Caco-2 (cell line): ENCODE measurements at regions not wholly inside any gene's neighbourhood (a gene's known extent, or its start where the extent isn't known, plus 50 kb on each side); places are given as distances from the start of the nearest gene placed in this dataset.

Experiments
- BruUV-seq: library from RNA; stranded (reverse); fragments of 400-500 nt; replicated peaks from 2 replicates; lab custom pipeline; 2021; lab: Mats Ljungman, UMichigan
- CTCF ChIA-PET: fragments of 300-600 bp; sonication (Branson Sonifier 250); formaldehyde crosslinking; loops from one replicate; lab custom pipeline; 2022; ENCODE audit warnings: antibody characterized with exemption; lab: Charles Lee
- POLR2A ChIA-PET: fragments of 300-600 bp; sonication (Branson Sonifier 250); formaldehyde crosslinking; loops from one replicate; lab custom pipeline; 2022; ENCODE audit warnings: antibody characterized with exemption; lab: Charles Lee
- DNase-seq, 2 experiments: peaks; one replicate each; pipeline versions ENCODE4 v3.0.0 to v3.0.0-alpha.2; 2020 to 2022
- H3K27me3 ChIP-seq: replicated peaks from 2 replicates; pipeline ENCODE4 v1.6.0; 2011; ENCODE audit warnings: low read length; ENCODE audit not compliant: control insufficient read depth, insufficient read depth
- H3K36me3 ChIP-seq: 2 replicates; pipeline ENCODE4 v1.5.1; 2011; ENCODE audit warnings: low read length; ENCODE audit not compliant: control insufficient read depth, insufficient read depth
- H3K4me1 ChIP-seq: fragments of 250-450 bp; sonication (Bioruptor Pico); 2 replicates; pipeline ENCODE4 v1.5.1; 2020; ENCODE audit warnings: mild to moderate bottlenecking
- H3K4me3 ChIP-seq: 2 replicates; pipeline ENCODE4 v1.5.1; 2011; ENCODE audit warnings: low read depth, mild to moderate bottlenecking, control low read depth, low read length
- H3K9me3 ChIP-seq: fragments of 250-450 bp; sonication (Bioruptor Pico); 2 replicates; pipeline ENCODE4 v1.5.1; 2020; ENCODE audit warnings: mild to moderate bottlenecking, moderate library complexity
- H3K27ac Mint-ChIP-seq: one replicate; pipeline ENCODE4 v1.8.0; 2022; ENCODE audit warnings: mixed read lengths; ENCODE audit not compliant: unreplicated experiment
- H3K27me3 Mint-ChIP-seq: one replicate; pipeline ENCODE4 v1.8.0; 2022; ENCODE audit warnings: mixed read lengths; ENCODE audit not compliant: insufficient read depth, unreplicated experiment
- H3K36me3 Mint-ChIP-seq: one replicate; pipeline ENCODE4 v1.8.0; 2022; ENCODE audit warnings: mild to moderate bottlenecking, mixed read lengths; ENCODE audit not compliant: insufficient read depth, unreplicated experiment
- H3K4me1 Mint-ChIP-seq: one replicate; pipeline ENCODE4 v1.8.0; 2022; ENCODE audit warnings: low read depth, mixed read lengths; ENCODE audit not compliant: unreplicated experiment
- H3K4me3 Mint-ChIP-seq: one replicate; pipeline ENCODE4 v1.8.0; 2022; ENCODE audit warnings: mild to moderate bottlenecking, moderate library complexity, mixed read lengths; ENCODE audit not compliant: unreplicated experiment
- H3K9me3 Mint-ChIP-seq: one replicate; pipeline ENCODE4 v1.8.0; 2022; ENCODE audit warnings: mixed read lengths; ENCODE audit not compliant: unreplicated experiment
- intact Hi-C: fragments of 100-400 bp; cut with micrococcal nuclease; formaldehyde crosslinking; loops from one replicate; pipeline ENCODE4 v1.10.0; 2022; ENCODE audit not compliant: unreplicated experiment
- TF ChIP-seq, protein P1 (sequence below), 2 experiments: fragments of 200-600 bp in 1 of 2; IDR thresholded peaks; 1 replicate in 1 of 2; 2 replicates in 1 of 2; pipeline versions ENCODE4 v1.5.1 to v1.8.0; 2011 to 2022; ENCODE audit warnings: antibody characterized with exemption in 1 of 2, control low read depth in 1 of 2, inconsistent platforms in 1 of 2, low read depth in 1 of 2, low read length in 1 of 2, mild to moderate bottlenecking in 1 of 2, moderate library complexity in 1 of 2; ENCODE audit not compliant: insufficient read depth in 1 of 2, severe bottlenecking in 1 of 2, unreplicated experiment in 1 of 2

DNA sequence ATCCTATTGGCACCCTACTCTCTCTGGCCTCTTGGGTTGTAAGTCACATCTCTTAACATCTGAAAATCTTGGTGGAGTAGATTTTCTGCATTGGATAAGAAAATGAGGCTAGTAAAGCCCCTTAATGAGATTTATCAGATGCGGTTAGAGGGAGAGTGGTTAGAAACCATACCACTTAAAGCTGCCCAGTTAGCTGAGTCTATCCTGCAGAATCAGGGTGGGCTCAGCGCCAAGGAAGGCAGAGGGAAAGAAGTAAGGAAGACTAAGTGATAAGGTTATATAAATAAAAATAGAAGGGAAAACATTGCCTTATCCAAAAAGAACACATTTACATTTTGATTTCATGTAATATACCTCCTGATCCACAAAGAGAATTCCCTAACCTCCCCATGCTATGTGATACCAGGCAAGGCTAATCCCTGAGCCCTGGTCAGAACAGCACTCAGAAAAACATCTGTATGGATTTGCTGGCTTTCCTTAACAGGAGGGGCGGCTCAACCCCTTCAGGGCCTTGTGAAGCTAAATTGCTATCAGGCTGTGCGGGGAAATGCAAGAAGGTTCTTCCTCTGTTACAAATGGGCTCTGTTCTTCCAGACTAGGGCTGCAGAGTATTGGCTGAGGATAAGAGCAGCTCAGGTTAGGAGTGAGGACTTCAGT, 101.7 kb downstream of the SNX19 start:
- intact Hi-C loops: no loop called here
- no TSS peak for BruUV-seq
- peaks cover 30% of the 10 kb centered on the region for H3K4me1 ChIP-seq
- no peak for DNase-seq
- no peak overlapping the region for H3K4me3 ChIP-seq
- ChIA-PET POLR2A (no interaction called here), CTCF (interaction anchor here (1.1 kb wide), 1 partner anchor 383 kb away, joined by 7 read pairs; no protein-coding TSS in a partner anchor)
- no peaks in the 10 kb centered on the region for H3K9me3 ChIP-seq
- Mint-ChIP-seq H3K4me3 (no peak overlapping the region), H3K9me3 (no peaks in the 10 kb centered on the region), H3K27me3 (peaks cover 6% of the 10 kb centered on the region), H3K4me1 (peaks cover 23% of the 10 kb centered on the region), H3K36me3 (no peaks in the 10 kb centered on the region), H3K27ac (no peak overlapping the region)
- TF ChIP-seq, protein P1, sequence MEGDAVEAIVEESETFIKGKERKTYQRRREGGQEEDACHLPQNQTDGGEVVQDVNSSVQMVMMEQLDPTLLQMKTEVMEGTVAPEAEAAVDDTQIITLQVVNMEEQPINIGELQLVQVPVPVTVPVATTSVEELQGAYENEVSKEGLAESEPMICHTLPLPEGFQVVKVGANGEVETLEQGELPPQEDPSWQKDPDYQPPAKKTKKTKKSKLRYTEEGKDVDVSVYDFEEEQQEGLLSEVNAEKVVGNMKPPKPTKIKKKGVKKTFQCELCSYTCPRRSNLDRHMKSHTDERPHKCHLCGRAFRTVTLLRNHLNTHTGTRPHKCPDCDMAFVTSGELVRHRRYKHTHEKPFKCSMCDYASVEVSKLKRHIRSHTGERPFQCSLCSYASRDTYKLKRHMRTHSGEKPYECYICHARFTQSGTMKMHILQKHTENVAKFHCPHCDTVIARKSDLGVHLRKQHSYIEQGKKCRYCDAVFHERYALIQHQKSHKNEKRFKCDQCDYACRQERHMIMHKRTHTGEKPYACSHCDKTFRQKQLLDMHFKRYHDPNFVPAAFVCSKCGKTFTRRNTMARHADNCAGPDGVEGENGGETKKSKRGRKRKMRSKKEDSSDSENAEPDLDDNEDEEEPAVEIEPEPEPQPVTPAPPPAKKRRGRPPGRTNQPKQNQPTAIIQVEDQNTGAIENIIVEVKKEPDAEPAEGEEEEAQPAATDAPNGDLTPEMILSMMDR (IDR thresholded peaks at IDR 0.05; ENCODE audit: insufficient read depth in 1 of 2, low read depth in 1 of 2, low read length in 1 of 2, severe bottlenecking in 1 of 2, unreplicated experiment in 1 of 2): no peak
- H3K36me3 ChIP-seq: no peaks in the 10 kb centered on the region
- H3K27me3 ChIP-seq: no peaks in the 10 kb centered on the region

DNA sequence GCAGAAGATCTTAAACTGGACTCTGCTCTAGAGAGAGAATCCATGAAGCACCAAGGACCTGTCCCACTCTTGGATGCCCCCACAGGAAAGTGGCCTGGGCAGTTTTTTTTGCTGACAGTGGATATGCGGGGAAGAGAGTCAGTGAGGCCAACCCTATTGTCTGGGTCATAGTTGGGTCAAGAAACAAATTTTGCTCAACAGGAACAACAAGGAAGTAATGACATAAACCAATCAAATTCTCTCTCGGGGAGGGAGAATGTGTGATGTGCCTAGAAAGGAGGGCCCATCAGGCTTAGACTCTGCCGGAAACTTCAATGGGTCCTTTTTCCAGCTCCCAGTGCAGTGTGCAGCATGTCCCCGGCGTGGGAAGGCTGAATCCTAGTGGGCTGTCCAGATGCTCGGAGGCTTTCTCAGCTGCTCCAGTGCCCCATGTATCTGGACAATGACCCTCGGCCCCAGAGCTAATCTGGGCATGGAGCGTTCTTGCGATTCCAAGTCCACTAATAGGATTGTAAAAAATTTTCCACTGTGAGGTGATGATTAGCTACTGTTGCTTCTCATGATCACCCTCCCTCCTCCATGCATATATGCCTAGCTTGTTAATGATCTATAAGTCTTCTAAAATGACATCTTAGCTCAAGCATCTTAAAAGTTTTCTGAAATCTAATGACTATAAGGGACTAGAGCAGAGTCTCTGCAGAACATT, 101.0 kb downstream of the SNX19 start:
- no peaks in the 10 kb centered on the region for H3K9me3 ChIP-seq
- H3K36me3 Mint-ChIP-seq: no peaks in the 10 kb centered on the region
- no peak overlapping the region for H3K4me3 Mint-ChIP-seq
- no peaks in the 10 kb centered on the region for H3K9me3 Mint-ChIP-seq
- H3K27ac Mint-ChIP-seq: no peak overlapping the region
- no peak overlapping the region for H3K4me3 ChIP-seq
- H3K36me3 ChIP-seq: no peaks in the 10 kb centered on the region
- intact Hi-C loops: no loop called here
- CTCF ChIA-PET: no interaction called here
- H3K4me1 ChIP-seq: peaks cover 30% of the 10 kb centered on the region
- no peaks in the 10 kb centered on the region for H3K27me3 ChIP-seq
- H3K4me1 Mint-ChIP-seq: peaks cover 23% of the 10 kb centered on the region
- POLR2A ChIA-PET: no interaction called here
- no TSS peak for BruUV-seq
- H3K27me3 Mint-ChIP-seq: peaks cover 4% of the 10 kb centered on the region
- TF ChIP-seq, protein P1 (IDR thresholded peaks at IDR 0.05; ENCODE audit: insufficient read depth in 1 of 2, low read depth in 1 of 2, low read length in 1 of 2, severe bottlenecking in 1 of 2, unreplicated experiment in 1 of 2): no peak
- peak; percentile 26 to 86 for DNase-seq

DNA sequence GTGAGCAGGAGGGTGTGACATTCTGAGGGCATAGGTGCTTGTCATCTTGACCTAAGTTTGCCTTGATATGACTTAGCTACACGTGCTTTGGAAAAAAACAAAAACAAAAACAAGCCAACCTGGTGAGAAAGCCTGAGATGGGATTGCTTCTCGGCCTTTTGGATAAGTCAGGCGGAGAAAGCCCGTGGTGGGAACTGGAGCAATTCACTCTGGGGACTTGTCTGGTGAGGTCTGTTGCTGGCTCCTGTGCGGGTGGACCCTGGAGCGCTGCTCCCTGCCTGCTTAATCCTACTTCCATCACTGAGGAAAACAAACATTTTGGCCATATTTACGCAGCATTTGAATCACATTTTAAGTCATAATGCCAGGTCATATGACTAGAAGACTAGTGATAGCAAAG, 100.3 kb downstream of the SNX19 start:
- TF ChIP-seq, protein P1 (IDR thresholded peaks at IDR 0.05; ENCODE audit: insufficient read depth in 1 of 2, low read depth in 1 of 2, low read length in 1 of 2, severe bottlenecking in 1 of 2, unreplicated experiment in 1 of 2): no peak
- CTCF ChIA-PET: no interaction called here

More for the DNA sequence above, 100.3 kb downstream of the SNX19 start:
- H3K4me1 ChIP-seq: peaks cover 30% of the 10 kb centered on the region
- POLR2A ChIA-PET: no interaction called here
- H3K9me3 Mint-ChIP-seq: no peaks in the 10 kb centered on the region
- no peaks in the 10 kb centered on the region for H3K9me3 ChIP-seq
- intact Hi-C loops: no loop called here
- H3K4me3 ChIP-seq: no peak overlapping the region
- H3K36me3 ChIP-seq: no peaks in the 10 kb centered on the region
- peak overlapping the region; percentile 42 for H3K4me3 Mint-ChIP-seq
- no peaks in the 10 kb centered on the region for H3K27me3 ChIP-seq
- BruUV-seq: no TSS peak
- peak overlapping the region; percentile 27 for H3K27ac Mint-ChIP-seq
- no peak for DNase-seq
- H3K36me3 Mint-ChIP-seq: no peaks in the 10 kb centered on the region
- peaks cover 23% of the 10 kb centered on the region for H3K4me1 Mint-ChIP-seq
- H3K27me3 Mint-ChIP-seq: peaks cover 3% of the 10 kb centered on the region
